Dedifferentiated amniotic fluid mesenchymal stem cell (primary cell): ENCODE measurements at regions not wholly inside any gene's neighbourhood (a gene's known extent, or its start where the extent isn't known, plus 50 kb on each side); places are given as distances from the start of the nearest gene placed in this dataset.
"Not testable (repeated sequence)": the region's sequence is repeated elsewhere in the genome, so short reads cannot be mapped to it uniquely, and the experiment has no call there.

Experiments used
- DNase-seq: peaks from one replicate; pipeline ENCODE4 v3.0.0-alpha.2; 2016; ENCODE audit errors: extremely low spot score

- no peak for DNase-seq
These were observed 176.7 kb downstream of the PRELID2 start for GRCh38 chr5:145658435-145658834.

- DNase-seq: not testable (repeated sequence)
These were observed 182.4 kb downstream of the PRELID2 start for GRCh38 chr5:145652700-145653099.

GRCh38 chr5:145647137-145647536 is 188.0 kb downstream of the PRELID2 start:
- DNase-seq: not testable (repeated sequence)

GRCh38 chr5:145643214-145643613 is 191.9 kb downstream of the PRELID2 start:
- DNase-seq: not testable (repeated sequence)

GRCh38 chr5:145637396-145637795 is 197.7 kb downstream of the PRELID2 start:
- DNase-seq: no peak

- DNase-seq: no peak
These were observed 198.8 kb downstream of the PRELID2 start for GRCh38 chr5:145636371-145636770.

GRCh38 chr5:145633474-145633873 is 201.7 kb downstream of the PRELID2 start:
- no peak for DNase-seq

GRCh38 chr5:145632701-145633100 is 202.4 kb downstream of the PRELID2 start:
- no peak for DNase-seq

- DNase-seq: no peak
These were observed 206.1 kb downstream of the PRELID2 start for GRCh38 chr5:145629047-145629446.

- no peak for DNase-seq
These were observed 206.6 kb downstream of the PRELID2 start for GRCh38 chr5:145628525-145628924.

- no peak for DNase-seq
These were observed 215.3 kb downstream of the PRELID2 start for GRCh38 chr5:145619806-145620310.

GRCh38 chr5:145616739-145617138 is 218.4 kb downstream of the PRELID2 start:
- not testable (repeated sequence) for DNase-seq

- DNase-seq: no peak
These were observed 236.2 kb downstream of the PRELID2 start for GRCh38 chr5:145598983-145599382.

GRCh38 chr5:145598184-145598583 is 237.0 kb downstream of the PRELID2 start:
- DNase-seq: no peak

GRCh38 chr5:145591578-145591977 is 243.6 kb downstream of the PRELID2 start:
- no peak for DNase-seq

GRCh38 chr5:145589063-145589462 is 246.1 kb downstream of the PRELID2 start:
- DNase-seq: no peak

GRCh38 chr5:145588558-145588957 is 246.6 kb downstream of the PRELID2 start:
- DNase-seq: no peak

- DNase-seq: no peak
These were observed 247.0 kb downstream of the PRELID2 start for GRCh38 chr5:145588113-145588512.

GRCh38 chr5:145587710-145588109 is 247.4 kb downstream of the PRELID2 start:
- peak; percentile 81 for DNase-seq

GRCh38 chr5:145587308-145587672 is 247.9 kb downstream of the PRELID2 start:
- DNase-seq: no peak

- no peak for DNase-seq
These were observed 248.4 kb downstream of the PRELID2 start for GRCh38 chr5:145586661-145587307.

- no peak for DNase-seq
These were observed 249.5 kb downstream of the PRELID2 start for GRCh38 chr5:145585443-145586148.

GRCh38 chr5:145579301-145579700 is 255.8 kb downstream of the PRELID2 start:
- no peak for DNase-seq
